B cell (primary cell): ENCODE measurements at regions not wholly inside any gene's neighbourhood (a gene's known extent, or its start where the extent isn't known, plus 50 kb on each side); places are given as distances from the start of the nearest gene placed in this dataset.

Experiments used
- ATAC-seq: fragments of 200-7000 bp; cut with Tn5 transposase; one replicate; pipeline ENCODE4 v1.10.0; 2021; ENCODE audit warnings: low read depth, mild to moderate bottlenecking, moderate number of reproducible peaks, moderate library complexity
- CTCF ChIA-PET: fragments of 350-600 bp; sonication (Branson Sonifier 250); formaldehyde crosslinking; loops from one replicate; lab custom pipeline; 2021; ENCODE audit warnings: antibody characterized with exemption, inconsistent platforms; lab: Charles Lee
- POLR2A ChIA-PET: fragments of 350-600 bp; sonication (Branson Sonifier 250); formaldehyde crosslinking; loops from one replicate; lab custom pipeline; 2021; ENCODE audit warnings: antibody characterized with exemption; lab: Charles Lee
- DNase-seq: peaks from one replicate; pipeline ENCODE4 v3.0.0; 2013
- H2AFZ ChIP-seq: 2 replicates; pipeline ENCODE4 v1.6.1; 2012; ENCODE audit warnings: mild to moderate bottlenecking, low read depth, low read length; ENCODE audit not compliant: insufficient read depth, poor library complexity, severe bottlenecking
- H3K27ac ChIP-seq, 2 donors: 1 replicate in 1 of 2; 2 replicates in 1 of 2; pipeline ENCODE4 v1.5.1; 2012 to 2013; ENCODE audit warnings: low read length in 2 of 2, mild to moderate bottlenecking in 2 of 2, moderate library complexity in 1 of 2
- H3K27me3 ChIP-seq, 4 experiments: fragments of 200-600 bp in 1 of 4; sonication (generic) in 1 of 4; replicated peaks in 1 of 4; 1 replicate in 2 of 4; 2 replicates in 2 of 4; pipeline versions ENCODE4 v1.6.1 to v1.7.0; 2013 to 2016; ENCODE audit warnings: low read length in 3 of 4, mild to moderate bottlenecking in 2 of 4, mixed read lengths in 1 of 4, moderate library complexity in 1 of 4; ENCODE audit not compliant: insufficient read depth in 4 of 4, control insufficient read depth in 3 of 4; ENCODE audit errors: control extremely low read depth in 1 of 4
- H3K36me3 ChIP-seq, 2 experiments: replicated peaks in 1 of 2; 1 replicate in 1 of 2; 2 replicates in 1 of 2; pipeline versions ENCODE4 v1.6.1 to v1.7.1; 2013; ENCODE audit warnings: low read length in 1 of 2; ENCODE audit not compliant: insufficient read depth in 2 of 2, control insufficient read depth in 1 of 2; ENCODE audit errors: control extremely low read depth in 1 of 2, extremely low read depth in 1 of 2
- H3K4me1 ChIP-seq, 2 donors: fragments of 200-600 bp in 1 of 2; sonication (generic) in 1 of 2; 1 replicate in 1 of 2; 2 replicates in 1 of 2; pipeline versions ENCODE4 v1.5.1 to v1.6.1; 2013 to 2017; ENCODE audit warnings: low read length in 2 of 2; ENCODE audit not compliant: control insufficient read depth in 2 of 2, insufficient read depth in 2 of 2
- H3K4me2 ChIP-seq: replicated peaks from 2 replicates; pipeline ENCODE3; 2012; ENCODE audit warnings: mild to moderate bottlenecking, low read depth, low read length; ENCODE audit not compliant: poor library complexity, severe bottlenecking
- H3K4me3 ChIP-seq, 5 experiments: fragments of 200-600 bp in 1 of 5; sonication (generic) in 1 of 5; 1 replicate in 3 of 5; 2 replicates in 2 of 5; pipeline versions ENCODE4 v1.5.1 to v1.7.0; 2011 to 2016; ENCODE audit warnings: low read length in 4 of 5, mild to moderate bottlenecking in 4 of 5, low read depth in 2 of 5, control low read depth in 1 of 5, moderate library complexity in 1 of 5; ENCODE audit not compliant: insufficient read depth in 1 of 5; ENCODE audit errors: control extremely low read depth in 1 of 5, extremely low read depth in 1 of 5
- H3K79me2 ChIP-seq: fragments of 200-600 bp; sonication (generic); one replicate; pipeline ENCODE4 v1.6.0; 2016; ENCODE audit warnings: low read length; ENCODE audit not compliant: control insufficient read depth, insufficient read depth
- H3K9ac ChIP-seq: fragments of 200-600 bp; sonication (generic); 2 replicates; pipeline ENCODE4 v1.6.1; 2017; ENCODE audit warnings: mild to moderate bottlenecking, low read length, moderate library complexity
- H3K9me3 ChIP-seq, 3 donors: one replicate each; pipeline versions ENCODE4 v1.6.1 to v1.7.1; 2013; ENCODE audit warnings: low read length in 2 of 3; ENCODE audit not compliant: control insufficient read depth in 2 of 3, insufficient read depth in 1 of 3; ENCODE audit errors: control extremely low read depth in 1 of 3
- H4K20me1 ChIP-seq: 2 replicates; pipeline ENCODE4 v1.6.0; 2012; ENCODE audit warnings: mild to moderate bottlenecking, low read length; ENCODE audit not compliant: insufficient read depth, control insufficient read depth, poor library complexity, severe bottlenecking
- H3K27ac Mint-ChIP-seq: one replicate; pipeline ENCODE4 v1.8.0; 2021; ENCODE audit warnings: mixed read lengths
- H3K27me3 Mint-ChIP-seq: one replicate; pipeline ENCODE4 v1.8.0; 2021; ENCODE audit warnings: mixed read lengths
- H3K4me1 Mint-ChIP-seq: one replicate; pipeline ENCODE4 v1.8.0; 2021; ENCODE audit warnings: mixed read lengths
- H3K4me3 Mint-ChIP-seq: one replicate; pipeline ENCODE4 v1.8.0; 2021; ENCODE audit warnings: mixed read lengths
- H3K9me3 Mint-ChIP-seq: one replicate; pipeline ENCODE4 v1.8.0; 2022; ENCODE audit warnings: mixed read lengths; ENCODE audit not compliant: insufficient read depth
- CTCF ChIP-seq: fragments of 200-600 bp; IDR thresholded peaks from one replicate; pipeline ENCODE4 v1.8.0; 2022; ENCODE audit warnings: antibody characterized with exemption, mild to moderate bottlenecking
- EZH2 ChIP-seq: IDR thresholded peaks from 2 replicates; pipeline ENCODE4 v1.6.1; 2012; ENCODE audit warnings: borderline replicate concordance, low read depth, mild to moderate bottlenecking, moderate library complexity, low read length; ENCODE audit not compliant: insufficient read depth, poor library complexity, severe bottlenecking
- WGBS: methylation state at CpG from one replicate; pipeline ENCODE4 v1.1.5; 2013; ENCODE audit warnings: missing lambda C conversion rate; ENCODE audit not compliant: insufficient coverage; 5-methylcytosine and 5-hydroxymethylcytosine counted together
- intact Hi-C: fragments of 100-400 bp; cut with micrococcal nuclease; formaldehyde crosslinking; loops from one replicate; pipeline ENCODE4 v1.10.0; 2022

DNA sequence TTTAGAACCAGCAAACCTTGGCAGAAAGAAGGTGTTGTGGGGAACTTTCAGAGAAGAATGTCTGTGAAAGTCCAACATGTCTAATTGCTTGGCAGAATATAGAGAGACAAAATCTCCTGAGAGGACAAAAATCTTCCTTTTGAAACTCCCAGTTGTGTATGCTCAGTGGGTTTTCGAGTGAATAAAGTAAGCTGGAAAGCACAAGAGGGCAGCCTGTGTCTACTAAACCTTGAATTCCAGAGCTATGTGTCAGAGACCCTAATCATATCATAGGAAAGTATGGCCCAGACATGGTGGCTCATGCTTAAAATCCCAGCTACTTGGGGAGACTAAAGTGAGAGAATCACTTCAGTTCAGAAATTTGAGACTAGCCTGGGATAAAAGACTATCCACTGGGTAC, 661.2 kb downstream of the SLC16A7 start:
- ATAC-seq: no peak
- H3K9me3 ChIP-seq: no peaks in the 10 kb centered on the region
- H3K27me3 Mint-ChIP-seq: no peaks in the 10 kb centered on the region
- no peak overlapping the region for H3K4me3 Mint-ChIP-seq
- H2AFZ ChIP-seq: no peak overlapping the region
- intact Hi-C loops: no loop called here
- H3K4me1 ChIP-seq: no peaks in the 10 kb centered on the region
- no peak overlapping the region for H3K4me2 ChIP-seq
- H3K79me2 ChIP-seq: no peaks in the 10 kb centered on the region
- no peaks in the 10 kb centered on the region for H3K4me1 Mint-ChIP-seq
- CTCF ChIA-PET: no interaction called here
- H3K36me3 ChIP-seq: no peaks in the 10 kb centered on the region
- 100% methylated on average over 1 of the region's 1 CpG for WGBS
- H3K4me3 ChIP-seq: no peak overlapping the region
- no peaks in the 10 kb centered on the region for H3K27me3 ChIP-seq
- TF ChIP-seq CTCF (no peak), EZH2 (no peak)
- DNase-seq: no peak
- H3K27ac ChIP-seq: no peak overlapping the region
- no peaks in the 10 kb centered on the region for H4K20me1 ChIP-seq
- no peaks in the 10 kb centered on the region for H3K9me3 Mint-ChIP-seq
- H3K27ac Mint-ChIP-seq: no peak overlapping the region
- no peak overlapping the region for H3K9ac ChIP-seq
- POLR2A ChIA-PET: no interaction called here

DNA sequence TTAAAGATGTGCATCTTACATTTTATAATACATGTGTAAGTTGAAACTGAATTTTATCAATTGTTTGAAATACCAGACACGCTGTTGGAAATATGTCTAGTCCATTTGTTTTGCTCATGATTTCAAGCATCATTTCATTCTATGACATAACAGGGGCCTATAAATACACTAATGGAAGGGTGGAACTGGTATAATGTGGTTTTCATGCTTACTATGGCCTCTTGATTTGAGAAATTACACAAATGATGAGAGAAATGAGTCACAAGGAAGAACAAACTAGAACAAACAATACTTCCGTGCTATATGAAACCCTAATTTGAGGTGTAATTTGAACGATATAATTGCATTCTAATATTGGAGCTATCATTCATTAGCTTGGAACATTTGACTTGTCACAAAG, 663.4 kb downstream of the SLC16A7 start:
- Mint-ChIP-seq H3K27me3 (no peaks in the 10 kb centered on the region), H3K4me1 (no peaks in the 10 kb centered on the region)

More for the DNA sequence above, 663.4 kb downstream of the SLC16A7 start:
- intact Hi-C loops: no loop called here
- Histone ChIP-seq H3K36me3 (no peaks in the 10 kb centered on the region), H3K9ac (no peak overlapping the region), H2AFZ (no peak overlapping the region), H3K27me3 (no peaks in the 10 kb centered on the region), H4K20me1 (no peaks in the 10 kb centered on the region), H3K4me1 (no peaks in the 10 kb centered on the region), H3K4me3 (no peak overlapping the region), H3K4me2 (no peak overlapping the region), H3K79me2 (no peaks in the 10 kb centered on the region), H3K9me3 (no peaks in the 10 kb centered on the region), H3K27ac (no peak overlapping the region)
- ChIA-PET POLR2A (no interaction called here), CTCF (no interaction called here)
- WGBS: no CpG with 5 or more reads among the region's 3 CpGs
- Mint-ChIP-seq H3K4me3 (no peak overlapping the region), H3K9me3 (no peaks in the 10 kb centered on the region), H3K27ac (no peak overlapping the region)
- no peak for ATAC-seq
- no peak for TF ChIP-seq EZH2
- no peak for TF ChIP-seq CTCF
- DNase-seq: no peak
